ENCODE measurements at regions not wholly inside any gene's neighbourhood (a gene's known extent, or its start where the extent isn't known, plus 50 kb on each side); places are given as distances from the start of the nearest gene placed in this dataset.

GRCh38 chr5:171629221-171629620, 156.4 kb upstream of the SMIM23 start:
- Mint-ChIP-seq H3K4me1 (ENCODE audit: low read depth, unreplicated experiment) (peaks cover 12% of the 10 kb centered on the region), H3K27ac (ENCODE audit: unreplicated experiment) (no peak overlapping the region), H3K4me3 (ENCODE audit: unreplicated experiment) (no peak overlapping the region), H3K36me3 (ENCODE audit: unreplicated experiment) (no peaks in the 10 kb centered on the region), H3K9me3 (ENCODE audit: unreplicated experiment) (peaks cover 3% of the 10 kb centered on the region), H3K27me3 (ENCODE audit: unreplicated experiment) (peaks cover 2% of the 10 kb centered on the region)
- TF ChIP-seq CTCF (IDR thresholded peaks at IDR 0.05; ENCODE audit: partially characterized antibody, unreplicated experiment), result no peak
- no peak for DNase-seq

GRCh38 chr5:171629628-171630349, 155.8 kb upstream of the SMIM23 start:
- Mint-ChIP-seq H3K4me1 (ENCODE audit: low read depth, unreplicated experiment) (peaks cover 12% of the 10 kb centered on the region), H3K27me3 (ENCODE audit: unreplicated experiment) (peaks cover 2% of the 10 kb centered on the region), H3K27ac (ENCODE audit: unreplicated experiment) (no peak overlapping the region), H3K9me3 (ENCODE audit: unreplicated experiment) (peaks cover 3% of the 10 kb centered on the region), H3K4me3 (ENCODE audit: unreplicated experiment) (peak overlapping the region; percentile 15), H3K36me3 (ENCODE audit: unreplicated experiment) (no peaks in the 10 kb centered on the region)
- TF ChIP-seq CTCF (IDR thresholded peaks at IDR 0.05; ENCODE audit: partially characterized antibody, unreplicated experiment), result peak; percentile 27
- DNase-seq, result peak; percentile 76

GRCh38 chr5:171630350-171631065, 155.1 kb upstream of the SMIM23 start:
- Mint-ChIP-seq H3K9me3 (ENCODE audit: unreplicated experiment) (peaks cover 3% of the 10 kb centered on the region), H3K4me1 (ENCODE audit: low read depth, unreplicated experiment) (peaks cover 12% of the 10 kb centered on the region), H3K27me3 (ENCODE audit: unreplicated experiment) (peaks cover 2% of the 10 kb centered on the region), H3K36me3 (ENCODE audit: unreplicated experiment) (no peaks in the 10 kb centered on the region), H3K4me3 (ENCODE audit: unreplicated experiment) (peak overlapping the region; percentile 21), H3K27ac (ENCODE audit: unreplicated experiment) (no peak overlapping the region)
- DNase-seq, result no peak
- TF ChIP-seq CTCF (IDR thresholded peaks at IDR 0.05; ENCODE audit: partially characterized antibody, unreplicated experiment), result no peak

- H3K36me3 Mint-ChIP-seq (ENCODE audit: unreplicated experiment), result no peaks in the 10 kb centered on the region
- H3K4me3 Mint-ChIP-seq (ENCODE audit: unreplicated experiment), result no peak overlapping the region
- TF ChIP-seq CTCF (IDR thresholded peaks at IDR 0.05; ENCODE audit: partially characterized antibody, unreplicated experiment), result no peak
- H3K9me3 Mint-ChIP-seq (ENCODE audit: unreplicated experiment), result peaks cover 3% of the 10 kb centered on the region
- H3K27ac Mint-ChIP-seq (ENCODE audit: unreplicated experiment), result no peak overlapping the region
- no peak for DNase-seq
- peaks cover 2% of the 10 kb centered on the region for H3K27me3 Mint-ChIP-seq (ENCODE audit: unreplicated experiment)
- H3K4me1 Mint-ChIP-seq (ENCODE audit: low read depth, unreplicated experiment), result peaks cover 12% of the 10 kb centered on the region
Observed at GRCh38 chr5:171632616-171633015, 153.0 kb upstream of the SMIM23 start.
